ENCODE measurements at regions not wholly inside any gene's neighbourhood (a gene's known extent, or its start where the extent isn't known, plus 50 kb on each side); places are given as distances from the start of the nearest gene placed in this dataset.

DNA sequence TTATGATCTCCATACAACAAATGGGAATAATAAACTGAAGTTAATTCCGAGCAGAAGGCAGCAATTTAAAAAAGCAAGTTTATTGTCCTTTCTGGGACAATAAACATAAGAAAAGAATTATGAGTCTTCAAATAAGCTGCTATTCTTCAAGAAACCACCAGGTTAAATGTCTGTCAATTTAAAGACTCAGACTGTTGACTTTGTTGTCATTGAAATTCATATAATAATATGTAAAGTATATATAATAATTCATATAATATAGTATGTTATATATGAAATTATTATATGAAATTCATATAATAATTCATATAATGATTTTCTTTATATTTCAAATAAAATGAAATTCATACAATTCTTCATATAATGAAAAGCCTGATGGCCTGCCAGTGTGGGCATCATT lies 497.5 kb upstream of the RGMB start:
- TF ChIP-seq, protein P1, sequence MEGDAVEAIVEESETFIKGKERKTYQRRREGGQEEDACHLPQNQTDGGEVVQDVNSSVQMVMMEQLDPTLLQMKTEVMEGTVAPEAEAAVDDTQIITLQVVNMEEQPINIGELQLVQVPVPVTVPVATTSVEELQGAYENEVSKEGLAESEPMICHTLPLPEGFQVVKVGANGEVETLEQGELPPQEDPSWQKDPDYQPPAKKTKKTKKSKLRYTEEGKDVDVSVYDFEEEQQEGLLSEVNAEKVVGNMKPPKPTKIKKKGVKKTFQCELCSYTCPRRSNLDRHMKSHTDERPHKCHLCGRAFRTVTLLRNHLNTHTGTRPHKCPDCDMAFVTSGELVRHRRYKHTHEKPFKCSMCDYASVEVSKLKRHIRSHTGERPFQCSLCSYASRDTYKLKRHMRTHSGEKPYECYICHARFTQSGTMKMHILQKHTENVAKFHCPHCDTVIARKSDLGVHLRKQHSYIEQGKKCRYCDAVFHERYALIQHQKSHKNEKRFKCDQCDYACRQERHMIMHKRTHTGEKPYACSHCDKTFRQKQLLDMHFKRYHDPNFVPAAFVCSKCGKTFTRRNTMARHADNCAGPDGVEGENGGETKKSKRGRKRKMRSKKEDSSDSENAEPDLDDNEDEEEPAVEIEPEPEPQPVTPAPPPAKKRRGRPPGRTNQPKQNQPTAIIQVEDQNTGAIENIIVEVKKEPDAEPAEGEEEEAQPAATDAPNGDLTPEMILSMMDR (IDR thresholded peaks at IDR 0.05) = no peak
- no peak for TF ChIP-seq SIN3A (IDR thresholded peaks at IDR 0.05; ENCODE audit: borderline replicate concordance, insufficient read depth, low read depth, low read length)
- TF ChIP-seq TCF7L2 (IDR thresholded peaks at IDR 0.05; ENCODE audit: low read depth, low read length) = no peak
- no peak for TF ChIP-seq POLR2AphosphoS5 (IDR thresholded peaks at IDR 0.05; ENCODE audit: low read depth, low read length)
